Dedifferentiated amniotic fluid mesenchymal stem cell (primary cell): ENCODE measurements at regions not wholly inside any gene's neighbourhood (a gene's known extent, or its start where the extent isn't known, plus 50 kb on each side); places are given as distances from the start of the nearest gene placed in this dataset.
"Not testable (repeated sequence)": the region's sequence is repeated elsewhere in the genome, so short reads cannot be mapped to it uniquely, and the experiment has no call there.

Experiments used
- DNase-seq: peaks from one replicate; pipeline ENCODE4 v3.0.0-alpha.2; 2016; ENCODE audit errors: extremely low spot score

DNA sequence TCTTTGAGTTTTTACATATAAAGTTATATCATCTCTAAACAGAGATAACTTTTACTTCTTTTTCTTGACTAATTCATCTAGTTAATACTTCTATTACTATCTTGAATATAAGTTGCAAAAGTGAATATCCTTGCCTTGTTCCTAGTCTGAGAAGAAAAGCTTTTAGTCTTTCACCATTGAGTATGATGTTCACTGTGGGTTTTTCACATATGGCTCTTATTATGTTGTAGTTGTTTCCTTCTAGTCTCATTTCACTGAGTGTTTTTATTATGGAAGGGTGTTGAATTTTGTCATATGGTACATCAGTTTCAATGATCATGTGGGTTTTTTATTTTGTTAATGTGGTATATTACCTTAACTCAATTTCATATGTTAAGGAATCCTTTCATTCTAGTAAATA is 488.3 kb downstream of the COL12A1 start:
- no peak for DNase-seq

DNA sequence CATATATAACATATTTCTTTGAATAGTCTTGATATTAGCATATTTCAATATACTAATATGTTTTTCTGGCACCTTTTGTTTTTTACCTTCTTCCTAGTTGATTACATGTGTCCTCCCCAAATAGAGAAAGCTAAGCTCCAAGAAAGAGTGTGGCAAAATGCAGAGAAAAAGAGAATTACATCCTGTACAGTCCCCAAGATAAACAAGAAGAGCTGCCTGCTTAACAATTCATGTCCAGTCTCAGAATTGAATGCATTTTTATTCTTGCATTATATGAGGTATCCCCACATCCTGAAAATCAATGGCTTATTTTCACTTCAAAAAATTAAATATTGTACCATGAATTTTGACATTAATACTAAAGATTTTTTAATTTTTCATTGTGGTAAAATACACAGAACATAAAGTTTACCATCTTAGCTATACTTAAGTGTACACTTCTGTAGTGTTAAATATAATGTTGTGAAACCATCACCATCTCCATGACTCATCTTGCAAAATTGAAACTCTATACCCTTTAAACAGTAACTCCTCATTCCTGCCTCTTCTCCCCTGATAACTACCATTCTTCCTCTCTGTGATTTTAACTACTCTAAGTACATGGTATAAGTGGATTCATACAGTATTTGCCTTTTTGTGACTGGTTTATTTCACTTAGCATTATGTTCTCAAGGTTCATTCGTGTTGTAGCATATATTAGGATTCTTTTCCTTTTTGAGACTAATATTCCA is 490.3 kb downstream of the COL12A1 start:
- DNase-seq, result peak; percentile 59

DNA sequence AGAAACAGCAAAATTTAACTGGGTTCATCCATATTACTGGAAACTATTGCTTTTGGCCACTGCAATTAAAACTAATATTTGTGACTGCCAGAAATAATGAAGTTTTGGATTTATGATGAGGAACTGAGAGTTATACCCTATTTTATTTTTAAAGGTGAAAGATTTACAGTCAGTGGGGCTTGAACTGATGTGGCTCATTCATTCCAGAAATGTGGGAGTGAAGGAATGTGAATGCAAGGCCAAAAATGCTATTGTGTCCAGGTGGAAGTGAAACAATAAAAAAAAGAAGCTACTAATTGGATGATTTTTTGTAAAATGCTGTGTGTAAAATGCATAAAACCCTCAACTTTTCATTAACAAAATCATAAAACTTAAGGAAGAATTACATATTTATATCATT is 491.9 kb downstream of the COL12A1 start:
- DNase-seq, result no peak

DNA sequence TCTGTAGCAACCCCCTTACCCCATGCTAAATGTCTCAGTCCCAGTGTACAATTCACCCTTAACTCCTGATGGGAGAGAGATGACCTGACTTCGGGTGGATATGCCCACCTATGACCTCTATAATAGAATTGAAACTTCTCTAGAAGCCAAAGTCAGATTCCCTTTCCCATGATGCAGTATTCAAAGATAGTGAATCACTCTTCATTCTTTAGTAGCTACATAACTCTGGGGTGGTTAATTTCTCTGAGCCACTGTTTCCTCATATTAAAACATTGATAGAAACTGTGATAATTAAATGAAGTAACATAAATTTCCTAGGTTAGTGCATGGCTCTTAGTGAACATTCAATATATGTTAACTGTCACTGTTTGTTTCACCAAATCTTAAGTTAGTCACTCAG is 500.4 kb downstream of the COL12A1 start:
- DNase-seq, result no peak

DNA sequence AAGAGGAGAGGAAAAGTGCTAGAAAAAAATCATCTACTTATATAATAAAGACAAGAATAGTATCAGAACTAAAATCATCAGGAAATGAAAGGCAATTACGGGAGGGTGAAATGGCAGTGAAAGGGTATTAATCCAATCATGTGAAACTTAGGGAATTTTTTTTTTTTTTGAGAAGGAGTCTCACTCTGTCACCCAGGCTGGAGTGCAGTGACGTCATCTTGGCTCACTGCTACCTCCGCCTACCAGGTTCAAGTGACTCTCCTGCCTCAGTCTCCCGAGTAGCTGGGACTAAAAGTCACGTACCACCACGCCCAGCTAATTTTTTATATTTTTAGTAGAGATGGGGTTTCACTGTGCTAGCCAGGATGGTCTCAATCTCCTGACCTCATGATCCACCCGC is 501.3 kb downstream of the COL12A1 start:
- DNase-seq, result not testable (repeated sequence)

DNA sequence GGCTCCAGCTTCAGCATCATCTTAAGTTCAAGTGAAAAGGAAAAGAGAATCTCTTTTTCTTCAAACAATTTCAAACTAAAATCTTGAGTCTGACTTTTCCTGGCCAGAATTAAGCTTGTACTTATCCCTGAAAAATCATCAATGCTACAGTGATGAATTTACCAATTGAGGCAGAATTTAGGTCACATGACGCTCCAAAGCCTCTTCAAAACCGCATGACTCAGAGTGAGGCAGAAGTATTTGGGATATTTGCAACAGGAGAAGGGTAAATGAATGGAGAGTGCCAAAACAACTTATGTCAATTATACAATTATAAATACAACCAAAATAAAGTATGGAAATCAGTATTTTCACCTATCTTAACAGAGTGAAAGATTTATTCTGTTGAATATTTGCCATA is 515.5 kb downstream of the COL12A1 start:
- DNase-seq, result no peak

DNA sequence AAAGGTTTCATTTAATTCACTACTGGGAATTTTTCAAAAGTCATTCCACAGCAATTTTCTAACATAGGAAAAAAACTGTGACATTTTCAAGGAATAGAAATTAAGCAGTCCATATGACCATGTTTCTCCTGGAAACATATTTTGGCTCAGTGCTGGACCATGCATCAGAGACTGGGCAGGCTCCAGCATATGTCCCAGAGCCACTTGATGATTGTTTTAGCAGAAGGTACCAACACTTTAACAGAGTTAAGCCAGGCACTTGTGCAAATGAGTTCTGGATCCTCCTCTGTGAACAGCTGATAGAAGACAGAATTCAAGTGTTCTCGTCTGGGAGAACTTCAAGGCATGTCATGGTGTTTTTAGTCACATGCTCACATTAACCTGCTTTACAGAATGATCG is 516.3 kb downstream of the COL12A1 start:
- no peak for DNase-seq

DNA sequence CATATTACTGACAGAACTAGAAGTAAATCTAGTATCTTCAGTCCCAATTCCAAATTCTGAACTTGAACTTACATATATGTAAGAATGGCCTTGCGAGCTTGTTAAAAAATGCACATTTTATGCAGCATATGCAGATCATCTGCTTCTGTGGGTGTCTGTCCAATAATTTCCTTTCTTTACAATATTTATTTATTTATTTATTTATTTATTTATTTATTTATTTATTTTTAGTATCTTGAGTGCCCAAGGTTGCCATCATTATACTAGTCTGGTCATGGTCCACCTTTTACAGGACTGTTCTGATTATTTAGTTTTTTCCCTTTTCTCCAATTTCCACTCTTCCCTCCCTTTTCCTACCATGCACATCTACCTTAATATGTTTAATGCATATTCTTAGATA is 528.4 kb downstream of the COL12A1 start:
- no peak for DNase-seq

DNA sequence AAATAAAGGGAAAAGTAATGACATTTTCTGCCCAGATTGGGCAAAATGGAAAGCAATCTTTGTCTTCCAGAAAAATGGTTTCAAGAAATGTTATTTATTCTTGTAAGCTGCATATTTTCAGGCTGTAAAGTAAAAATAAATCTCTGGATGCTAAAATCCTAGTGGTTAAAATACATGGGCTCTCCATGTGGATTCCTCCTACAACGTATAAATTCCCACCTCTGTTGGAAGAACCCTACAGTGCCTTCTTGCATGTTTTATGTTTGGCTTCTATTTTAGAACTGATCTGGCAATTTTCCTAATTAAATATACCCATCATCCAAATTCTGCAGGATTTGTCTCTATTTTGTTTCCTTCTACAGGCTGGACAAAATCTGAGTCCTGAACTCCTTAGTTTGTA is 528.9 kb downstream of the COL12A1 start:
- no peak for DNase-seq

DNA sequence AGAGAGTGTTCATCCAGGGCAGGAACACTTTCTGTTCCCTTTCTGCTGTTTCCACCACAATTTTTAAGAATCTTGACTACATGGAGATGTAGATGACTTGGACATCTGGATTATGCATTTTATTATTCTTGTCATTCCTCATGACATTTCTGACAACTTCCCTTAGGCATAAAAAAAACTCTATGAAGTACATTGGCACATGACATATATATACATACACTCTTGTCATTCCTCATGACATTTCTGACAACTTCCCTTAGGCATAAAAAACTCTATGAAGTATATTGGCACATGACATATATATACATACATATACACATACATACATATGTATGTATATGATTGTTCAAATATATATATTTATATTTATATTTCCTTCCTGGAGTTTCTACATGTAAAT is 531.5 kb downstream of the COL12A1 start:
- DNase-seq, result no peak

DNA sequence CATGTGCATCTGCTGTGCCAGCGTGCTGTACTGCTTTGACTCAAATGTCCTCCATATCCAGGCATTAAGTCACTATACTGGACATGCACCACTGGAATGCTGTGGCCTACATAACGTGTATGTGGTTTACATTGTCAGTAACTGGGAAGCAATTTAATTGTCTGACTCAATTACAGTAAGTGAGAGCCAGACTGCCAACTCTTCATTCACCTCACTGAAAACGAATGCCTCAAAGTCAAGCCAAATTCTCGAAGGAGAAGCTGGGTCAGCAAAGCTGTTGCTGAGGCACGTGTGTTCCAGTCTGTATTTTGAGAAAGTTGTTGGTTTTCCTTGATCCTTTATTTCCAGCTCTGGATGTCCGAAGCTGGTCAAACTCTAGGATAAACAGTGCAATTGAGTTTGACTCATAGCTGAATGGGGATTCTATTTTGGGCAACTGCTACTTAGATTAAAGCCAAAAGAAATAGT is 534.3 kb downstream of the COL12A1 start:
- peak; percentile 96 for DNase-seq

DNA sequence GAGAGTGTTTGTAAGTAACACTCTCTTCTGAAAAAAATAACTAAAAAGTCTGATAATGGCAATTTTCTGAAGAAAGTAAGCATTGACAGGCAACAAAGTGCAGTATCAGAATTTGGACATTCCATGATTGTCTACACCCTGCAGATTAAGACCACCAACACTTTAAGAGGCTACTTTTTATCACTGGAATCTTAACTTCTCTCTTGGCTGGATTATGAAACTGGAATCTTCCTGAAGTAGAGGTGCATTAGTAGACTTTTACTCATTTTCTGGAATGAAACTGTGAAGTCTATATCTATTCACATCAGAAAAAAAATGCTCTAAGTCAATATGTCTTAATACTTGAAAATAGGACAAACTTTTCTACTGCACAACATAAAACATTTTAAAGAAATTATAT is 547.5 kb downstream of the COL12A1 start:
- DNase-seq, result no peak

DNA sequence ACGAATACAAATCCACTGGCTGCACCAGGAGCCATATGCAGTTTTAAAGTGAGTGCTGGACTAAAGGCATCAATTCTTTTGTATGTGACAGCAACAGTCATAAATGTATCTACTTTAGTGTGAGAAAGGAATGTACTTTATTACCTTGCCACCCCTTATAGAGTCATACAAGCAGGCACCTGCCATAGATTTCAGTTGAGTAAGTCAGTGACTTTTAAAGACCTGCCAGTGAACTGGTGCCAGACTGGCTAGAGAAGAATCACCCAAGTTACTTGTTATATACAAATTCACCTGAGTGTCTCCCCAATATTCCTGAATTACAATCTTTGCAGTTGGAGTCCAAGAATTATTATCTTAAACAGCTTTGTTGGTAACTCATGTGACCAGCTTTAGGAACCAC is 547.9 kb downstream of the COL12A1 start:
- no peak for DNase-seq

DNA sequence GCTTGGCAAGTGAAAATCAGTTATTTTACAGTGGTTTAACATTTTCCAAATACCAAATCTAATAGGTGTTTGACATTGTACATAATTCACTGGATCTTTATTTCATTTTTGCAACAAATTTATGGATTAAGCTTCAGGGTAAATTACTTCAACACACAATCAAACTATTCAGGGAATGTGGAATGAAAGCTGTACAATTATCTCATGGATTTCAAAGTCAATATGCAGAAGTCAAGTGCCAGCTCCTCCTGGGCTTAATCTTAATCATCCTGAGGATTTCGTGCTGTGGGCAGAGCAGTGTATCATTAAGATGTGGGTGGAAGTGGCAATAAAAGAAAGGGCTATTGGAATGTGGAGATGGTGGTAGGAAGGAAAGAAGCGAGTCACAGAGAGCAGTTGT is 548.8 kb downstream of the COL12A1 start:
- DNase-seq, result no peak

DNA sequence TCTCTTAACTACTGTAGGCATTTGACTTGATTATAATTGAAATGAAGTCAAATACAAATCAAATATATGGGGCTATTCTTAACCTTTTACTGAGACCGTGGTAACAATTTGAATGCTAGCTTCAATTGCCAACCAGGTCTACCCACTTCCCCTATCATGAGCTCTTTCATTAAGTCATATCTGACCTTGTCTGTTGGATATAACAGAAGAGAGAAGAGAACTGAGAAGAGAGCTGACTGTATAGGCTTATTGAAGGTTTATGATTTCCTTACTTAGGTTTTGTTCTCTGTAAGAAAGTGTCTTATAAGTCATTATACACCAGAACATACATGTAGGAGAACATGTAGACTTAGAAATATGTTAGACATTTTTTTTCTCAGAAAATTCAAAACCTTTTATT is 549.4 kb downstream of the COL12A1 start:
- DNase-seq, result no peak

DNA sequence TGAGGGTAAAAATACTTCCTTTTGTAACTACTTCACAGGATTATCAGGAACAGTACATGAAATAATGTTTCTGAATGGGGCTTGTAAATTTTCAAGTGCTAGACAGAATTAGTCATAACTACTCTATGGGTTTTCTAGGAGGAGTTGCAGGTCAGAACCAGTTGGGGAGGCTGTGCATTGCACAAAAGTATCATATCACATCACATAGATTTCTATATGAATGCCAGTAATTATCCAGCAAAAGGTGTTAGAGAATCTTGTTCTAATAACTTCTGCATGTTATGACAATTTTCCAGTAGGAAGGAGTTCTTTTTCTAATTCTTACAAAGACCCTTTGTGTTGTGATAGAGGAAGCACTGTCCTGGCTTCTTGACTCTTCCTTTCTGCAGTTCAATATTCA is 551.6 kb downstream of the COL12A1 start:
- DNase-seq, result no peak

DNA sequence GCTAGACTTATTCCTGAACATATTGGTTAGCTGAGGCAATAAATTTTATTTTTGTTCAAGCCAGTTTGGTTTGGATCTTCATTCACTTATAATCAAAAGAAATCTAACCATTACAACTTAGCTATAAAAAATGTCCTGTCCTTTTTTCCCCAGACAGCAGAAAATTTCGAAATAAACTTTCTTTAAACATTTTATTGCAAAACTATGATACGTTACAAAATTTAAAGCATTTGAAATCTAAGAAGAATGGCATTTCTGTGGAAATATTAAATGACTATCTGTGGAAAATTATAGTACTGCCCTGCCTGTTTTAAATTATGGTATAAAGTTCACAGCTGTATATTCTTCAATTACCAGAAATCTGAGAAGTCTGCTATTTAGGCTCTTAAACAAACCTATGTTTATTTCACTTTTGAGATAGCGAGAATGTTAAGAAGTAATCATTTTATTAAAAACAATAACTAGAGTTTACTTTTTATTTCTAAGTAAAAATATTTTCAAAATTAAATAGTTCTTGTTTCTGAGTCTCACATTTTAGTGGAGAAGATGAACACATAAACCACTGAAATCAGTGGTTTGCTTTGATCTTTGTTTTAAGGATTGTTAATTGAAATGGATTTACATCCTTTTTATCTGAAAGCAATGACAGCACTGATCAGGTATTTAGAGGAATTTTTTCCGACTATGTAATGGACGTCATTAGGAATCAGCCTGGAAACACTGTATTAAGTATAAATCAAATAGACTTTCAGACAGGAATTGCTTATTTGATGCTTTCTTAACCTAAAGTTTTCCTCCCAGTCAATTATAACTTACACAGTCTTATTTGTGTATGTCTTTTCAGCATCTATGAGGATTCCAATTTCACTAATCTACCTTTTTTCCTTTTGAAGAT is 553.7 kb downstream of the COL12A1 start:
- peak; percentile 57 for DNase-seq

DNA sequence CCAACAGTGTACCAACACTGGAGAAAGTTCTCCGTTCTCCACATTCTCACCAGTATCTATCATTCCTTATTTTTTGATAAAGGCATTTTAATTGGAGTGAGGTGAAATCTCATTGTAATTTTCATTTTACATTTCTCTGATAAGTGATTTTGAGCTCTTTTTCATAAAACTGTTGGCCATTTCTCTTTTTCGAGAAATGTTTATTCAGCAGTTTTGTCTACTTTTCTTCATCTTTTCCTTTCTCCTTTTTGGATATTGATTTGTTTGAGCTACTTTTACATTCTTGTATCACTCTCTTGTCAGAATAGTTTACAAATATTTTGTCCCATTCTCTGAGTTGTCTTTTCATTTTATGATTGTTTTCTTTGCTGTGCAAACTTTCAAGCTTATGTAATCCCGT is 555.2 kb downstream of the COL12A1 start:
- no peak for DNase-seq

DNA sequence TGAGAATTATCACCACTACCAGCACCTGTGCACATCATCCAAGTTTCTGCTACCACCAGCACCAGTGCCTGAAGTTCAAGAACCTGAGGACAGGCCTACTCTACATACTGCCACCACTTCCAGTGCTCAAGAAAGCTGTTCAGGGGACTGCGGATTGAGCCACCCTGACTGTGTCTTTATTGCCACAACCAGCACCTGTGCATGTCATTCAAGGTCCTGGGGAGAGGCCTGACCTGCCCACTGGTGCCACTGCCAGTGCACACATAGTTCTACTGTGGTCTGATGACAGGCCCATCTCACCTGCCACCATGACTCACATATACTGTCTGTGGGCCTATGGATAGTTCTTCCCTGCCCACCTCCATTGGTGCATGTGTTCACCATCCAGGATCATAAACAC is 559.4 kb downstream of the COL12A1 start:
- no peak for DNase-seq

DNA sequence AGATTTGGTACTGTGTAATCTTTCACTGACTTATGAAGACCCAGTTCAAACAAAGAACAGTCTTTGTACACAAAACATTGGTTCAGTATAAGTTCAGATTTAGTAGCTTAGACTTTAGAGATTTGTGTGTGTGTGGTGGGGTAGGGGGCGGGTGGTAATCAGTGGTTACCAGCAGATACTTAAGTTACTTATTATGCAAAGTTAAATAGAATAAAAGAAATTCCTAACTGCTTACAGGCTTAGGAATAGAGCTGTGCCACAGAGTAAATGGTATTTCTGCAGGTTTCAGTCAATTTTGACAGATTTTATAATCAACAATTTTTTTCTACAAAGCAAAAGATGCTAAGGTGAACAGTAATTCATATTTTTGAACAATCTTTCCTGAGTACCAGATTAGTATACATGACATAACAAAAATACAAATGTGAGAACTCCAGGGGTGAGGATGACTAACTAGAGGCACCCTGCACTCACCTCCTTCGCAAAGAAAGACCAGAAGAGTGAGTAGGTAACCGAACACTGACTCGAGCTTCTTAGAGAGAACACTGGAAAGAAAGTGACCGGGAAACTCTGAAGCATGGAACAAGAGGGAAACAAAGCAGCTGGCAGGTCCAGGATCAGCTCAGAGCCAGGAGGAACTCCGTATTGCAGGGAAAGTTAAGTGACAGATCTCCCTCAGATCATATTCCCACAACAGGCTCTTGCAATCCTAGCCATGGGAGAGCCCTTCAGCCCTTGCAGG is 560.6 kb downstream of the COL12A1 start:
- no peak for DNase-seq

DNA sequence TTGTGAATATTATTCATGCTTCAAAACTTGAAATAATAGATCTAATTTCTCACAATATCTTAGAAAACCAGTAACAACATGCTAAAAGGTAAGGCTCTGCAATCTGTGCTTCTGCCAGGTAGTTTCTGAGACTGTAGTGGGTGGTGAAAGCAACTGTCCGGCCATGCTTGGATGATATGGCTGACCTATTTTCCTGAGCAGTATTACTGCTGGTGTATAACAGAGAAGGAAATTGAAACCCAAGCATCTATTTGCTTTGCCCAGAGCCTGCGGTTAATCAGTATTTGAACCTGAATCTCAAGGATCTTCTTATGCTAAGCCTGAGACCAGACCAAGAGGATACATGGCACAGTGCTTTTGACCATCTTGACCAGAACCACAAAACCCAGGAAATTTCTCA is 563.8 kb downstream of the COL12A1 start:
- DNase-seq, result no peak

DNA sequence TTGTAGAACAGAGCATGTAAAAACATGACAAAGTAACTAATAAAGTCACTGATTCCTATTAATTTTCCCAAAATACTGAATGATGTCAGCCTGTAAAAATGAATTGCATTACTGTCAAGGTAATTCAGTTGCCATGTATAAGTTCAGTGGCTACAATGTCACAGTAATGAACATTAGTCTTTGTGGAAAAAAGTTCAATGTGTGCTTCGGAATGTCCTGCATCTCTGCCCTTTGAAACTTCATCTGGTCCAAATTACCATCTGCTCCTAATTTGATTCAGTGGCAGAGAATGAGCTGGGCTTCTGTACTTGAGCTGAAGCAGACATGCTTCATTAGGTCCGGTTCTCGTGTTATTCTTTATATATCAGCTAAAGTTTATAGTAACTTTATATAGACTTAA is 567.4 kb downstream of the COL12A1 start:
- peak; percentile 46 for DNase-seq
